Upper lobe of left lung (tissue), 4 donors: ENCODE measurements at regions not wholly inside any gene's neighbourhood (a gene's known extent, or its start where the extent isn't known, plus 50 kb on each side); places are given as distances from the start of the nearest gene placed in this dataset.

ENCODE experiments used
- EP300 ChIP-seq, 4 donors: sonication (generic); formaldehyde crosslinking; IDR thresholded peaks; one replicate each; pipeline ENCODE4 v1.5.1; 2017; ENCODE audit warnings: antibody characterized with exemption in 4 of 4, control low read depth in 2 of 4
- POLR2A ChIP-seq, 4 donors: fragments of 450-650 bp; IDR thresholded peaks; one replicate each; pipeline ENCODE4 v1.5.1; 2016 to 2017; ENCODE audit warnings: antibody characterized with exemption in 4 of 4, mild to moderate bottlenecking in 2 of 4
- POLR2AphosphoS5 ChIP-seq, 2 donors: sonication (generic); formaldehyde crosslinking; IDR thresholded peaks; one replicate each; pipeline ENCODE4 v1.5.1; 2017; ENCODE audit warnings: antibody characterized with exemption in 2 of 2
- TF ChIP-seq, protein P1 (sequence below), 6 experiments: fragments of 450-650 bp in 4 of 6; fragments of 200-600 bp in 2 of 6; sonication (generic) in 2 of 6; IDR thresholded peaks; one replicate each; pipeline ENCODE4 v1.5.1; 2016 to 2019; ENCODE audit warnings: antibody characterized with exemption in 6 of 6

DNA sequence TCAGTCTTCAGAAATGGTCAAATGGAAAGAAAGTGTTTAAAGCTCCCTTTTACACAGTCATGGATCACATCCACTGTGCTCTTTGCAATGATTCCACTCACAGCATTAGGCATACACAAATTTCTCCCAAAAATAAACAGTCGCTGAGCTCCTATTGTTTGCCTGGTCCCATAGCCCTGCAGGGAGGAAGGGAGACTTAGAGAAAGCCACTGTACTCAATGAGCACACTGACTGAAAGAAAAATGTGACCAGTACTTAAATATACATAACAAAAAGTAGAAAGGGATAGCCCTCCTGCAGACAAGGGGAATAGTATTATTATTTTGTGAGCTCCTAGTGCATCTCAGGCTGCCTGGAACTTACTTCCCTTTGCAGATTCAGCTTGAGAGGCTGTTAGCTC, 853.2 kb downstream of the GRID1 start:
- TF ChIP-seq, protein P1, sequence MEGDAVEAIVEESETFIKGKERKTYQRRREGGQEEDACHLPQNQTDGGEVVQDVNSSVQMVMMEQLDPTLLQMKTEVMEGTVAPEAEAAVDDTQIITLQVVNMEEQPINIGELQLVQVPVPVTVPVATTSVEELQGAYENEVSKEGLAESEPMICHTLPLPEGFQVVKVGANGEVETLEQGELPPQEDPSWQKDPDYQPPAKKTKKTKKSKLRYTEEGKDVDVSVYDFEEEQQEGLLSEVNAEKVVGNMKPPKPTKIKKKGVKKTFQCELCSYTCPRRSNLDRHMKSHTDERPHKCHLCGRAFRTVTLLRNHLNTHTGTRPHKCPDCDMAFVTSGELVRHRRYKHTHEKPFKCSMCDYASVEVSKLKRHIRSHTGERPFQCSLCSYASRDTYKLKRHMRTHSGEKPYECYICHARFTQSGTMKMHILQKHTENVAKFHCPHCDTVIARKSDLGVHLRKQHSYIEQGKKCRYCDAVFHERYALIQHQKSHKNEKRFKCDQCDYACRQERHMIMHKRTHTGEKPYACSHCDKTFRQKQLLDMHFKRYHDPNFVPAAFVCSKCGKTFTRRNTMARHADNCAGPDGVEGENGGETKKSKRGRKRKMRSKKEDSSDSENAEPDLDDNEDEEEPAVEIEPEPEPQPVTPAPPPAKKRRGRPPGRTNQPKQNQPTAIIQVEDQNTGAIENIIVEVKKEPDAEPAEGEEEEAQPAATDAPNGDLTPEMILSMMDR (IDR thresholded peaks at IDR 0.05), result no peak
- TF ChIP-seq POLR2AphosphoS5 (IDR thresholded peaks at IDR 0.05) (no peak), POLR2A (IDR thresholded peaks at IDR 0.05) (no peak), EP300 (IDR thresholded peaks at IDR 0.05) (no peak)
